Hematopoietic multipotent progenitor cell treated with erythropoietin and hydrocortisone succinate and interleukin-3 and kit ligand, for 15 days (in vitro differentiated cells): ENCODE measurements at regions not wholly inside any gene's neighbourhood (a gene's known extent, or its start where the extent isn't known, plus 50 kb on each side); places are given as distances from the start of the nearest gene placed in this dataset.

Source experiments
- DNase-seq: peaks from one replicate; pipeline ENCODE4 v3.0.0-alpha.2; 2015; ENCODE audit warnings: low spot score

GRCh38 chr3:21140785-21141184 is 610.2 kb downstream of the ZNF385D start:
- no peak for DNase-seq

DNA sequence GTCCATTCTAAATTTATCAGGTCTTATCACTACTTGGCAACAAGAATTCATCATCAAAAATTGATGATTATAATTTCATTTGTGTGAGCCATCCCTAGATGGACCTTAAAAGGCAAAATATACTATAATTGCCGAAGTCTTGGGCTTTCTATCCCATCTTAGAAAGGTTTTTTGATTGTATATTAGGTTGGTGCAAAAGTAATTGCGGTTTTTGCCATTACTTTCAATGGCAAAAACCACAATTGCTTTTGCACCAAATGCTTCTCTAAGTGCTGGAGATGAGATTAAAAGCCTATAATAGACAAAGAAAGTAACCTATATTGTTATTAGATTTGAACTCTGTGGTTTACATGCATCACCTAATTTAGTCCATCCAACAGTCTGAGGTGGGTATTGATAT is 612.9 kb downstream of the ZNF385D start:
- DNase-seq: no peak

DNA sequence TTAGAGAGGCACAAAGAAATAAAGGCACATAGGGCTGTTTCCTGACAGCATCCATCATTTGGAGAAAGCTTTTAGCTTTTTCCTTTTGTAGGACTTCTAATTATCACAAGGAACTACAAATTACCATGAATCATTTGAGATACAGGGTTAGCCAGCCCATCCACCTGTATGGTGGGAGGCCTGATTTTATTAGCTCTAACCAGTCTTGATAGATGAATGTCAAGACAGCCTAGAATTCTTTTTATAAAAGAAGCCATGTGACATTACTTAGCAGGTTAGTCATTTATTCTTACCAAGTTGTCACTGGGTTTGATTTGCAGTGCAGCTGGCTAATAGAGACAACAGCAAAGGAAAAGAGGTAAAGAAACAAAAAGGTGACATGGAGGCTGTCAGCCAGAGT is 618.1 kb downstream of the ZNF385D start:
- no peak for DNase-seq

GRCh38 chr3:21120826-21121225 is 630.2 kb downstream of the ZNF385D start:
- no peak for DNase-seq

- no peak for DNase-seq
Observed at GRCh38 chr3:21117370-21117769, 633.6 kb downstream of the ZNF385D start.

- no peak for DNase-seq
Observed at GRCh38 chr3:21109056-21109455, 642.0 kb downstream of the ZNF385D start.

GRCh38 chr3:21105784-21106183 is 645.2 kb downstream of the ZNF385D start:
- DNase-seq: no peak

GRCh38 chr3:21100656-21101359 is 650.2 kb downstream of the ZNF385D start:
- no peak for DNase-seq

DNA sequence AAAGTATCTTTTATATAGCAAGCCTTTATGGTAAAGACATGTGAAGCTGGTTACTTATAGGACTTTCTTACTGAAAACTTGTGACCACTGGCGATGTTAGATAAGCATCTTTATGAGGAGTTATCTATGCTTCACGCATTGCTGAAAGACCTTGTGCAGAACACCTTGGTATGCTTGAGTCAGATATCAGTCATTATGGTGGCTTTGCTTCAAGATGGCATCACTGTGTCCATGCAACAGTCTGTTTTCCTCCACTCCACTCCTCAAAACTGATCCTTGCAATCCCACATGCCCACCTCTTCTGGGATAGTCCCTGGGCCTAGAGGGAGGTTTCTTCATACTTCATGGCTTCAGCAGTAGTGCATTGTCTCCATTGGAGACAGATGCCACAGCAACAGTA is 656.3 kb downstream of the ZNF385D start:
- no peak for DNase-seq

DNA sequence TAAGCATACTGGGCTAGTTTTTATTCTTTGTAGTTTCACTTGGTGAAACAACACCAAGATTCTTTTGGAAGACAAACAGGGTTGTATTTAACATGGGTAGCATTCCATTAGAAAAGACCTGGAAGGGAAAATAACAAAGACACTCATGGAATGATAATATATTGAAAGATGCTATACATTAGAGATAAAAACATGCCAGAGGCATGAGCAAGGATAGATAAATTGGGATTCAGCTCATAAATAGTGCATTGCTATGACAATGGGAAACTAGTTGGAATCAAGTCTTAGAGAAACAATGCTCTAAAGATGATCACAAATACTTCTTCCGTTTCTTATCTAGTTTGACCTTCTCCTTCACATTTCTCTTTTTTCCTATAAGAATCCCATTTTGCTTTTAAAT is 677.4 kb downstream of the ZNF385D start:
- DNase-seq: no peak

DNA sequence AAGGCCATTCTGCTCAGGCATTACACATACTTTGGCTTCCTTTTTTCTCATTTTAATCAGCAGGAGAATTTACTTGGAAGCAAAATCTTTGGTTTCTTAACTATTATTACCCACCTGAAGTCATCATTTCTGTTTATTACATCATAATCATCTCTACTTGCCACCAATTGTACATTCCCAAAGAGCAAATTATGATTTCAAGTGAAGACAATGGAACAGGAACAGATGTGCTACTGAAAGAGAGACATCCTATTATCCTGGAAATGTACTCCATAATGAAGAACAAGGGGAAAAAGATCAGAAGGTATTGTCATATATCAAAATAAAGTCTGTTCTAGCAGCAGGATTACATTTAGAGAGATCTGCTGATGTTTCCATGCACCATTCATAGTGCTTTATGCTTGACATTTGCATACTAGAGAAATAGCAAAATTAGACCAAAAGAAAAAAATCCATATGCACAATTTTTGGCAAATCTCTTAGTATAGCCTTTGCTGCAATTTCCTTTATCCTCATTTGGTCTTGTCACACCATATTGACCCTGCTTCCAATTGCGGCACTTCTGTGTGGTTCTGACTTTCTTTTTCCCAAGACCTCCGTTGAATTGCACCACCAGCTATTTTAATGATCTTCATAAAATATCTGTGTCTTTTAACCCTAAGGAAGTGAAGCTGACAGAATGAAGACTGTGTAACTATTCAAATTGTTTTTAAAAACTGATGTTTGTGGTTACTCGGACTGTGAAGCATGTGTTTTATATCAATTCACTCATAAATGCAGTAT is 683.8 kb downstream of the ZNF385D start:
- DNase-seq: no peak

DNA sequence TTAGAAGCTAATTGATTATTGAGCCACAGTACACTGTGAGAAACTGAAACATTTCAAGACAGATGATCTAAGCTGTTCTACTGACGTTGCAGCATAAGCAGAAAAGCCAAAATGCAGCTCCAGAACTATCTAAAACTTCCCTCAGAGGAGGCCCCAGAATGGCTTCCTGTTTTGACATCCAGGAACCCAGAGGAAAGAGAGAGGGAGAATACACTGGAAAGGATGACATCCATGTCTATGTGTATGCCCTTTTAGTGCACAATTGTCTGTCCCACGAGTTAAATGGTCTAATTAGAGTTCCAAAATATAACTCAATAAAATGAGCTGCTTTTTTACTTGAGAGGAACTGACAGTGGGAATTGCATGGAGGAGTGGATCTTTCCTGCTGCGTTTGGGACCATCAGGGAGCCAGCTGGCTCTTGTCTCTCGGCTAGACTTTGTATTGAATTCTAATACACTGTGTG is 688.1 kb downstream of the ZNF385D start:
- no peak for DNase-seq

DNA sequence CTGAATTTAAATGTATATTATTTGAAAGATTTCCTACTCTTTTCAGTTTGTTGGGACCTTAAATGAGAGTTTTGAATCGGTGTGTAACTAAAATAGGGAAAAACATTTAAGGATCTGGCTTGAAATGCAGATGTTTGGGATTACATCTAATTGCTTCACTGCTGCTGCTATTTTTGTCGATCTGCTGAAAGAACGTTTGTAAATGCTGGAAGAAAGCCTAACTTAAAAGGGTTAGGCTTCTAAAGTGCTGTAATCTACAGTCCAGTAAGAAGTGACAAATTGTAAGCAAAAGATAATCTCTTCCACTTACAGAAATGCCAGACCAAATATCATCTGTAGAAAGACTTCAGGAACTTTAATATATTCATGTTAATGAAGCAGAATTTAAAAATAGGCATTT is 691.6 kb downstream of the ZNF385D start:
- no peak for DNase-seq

DNA sequence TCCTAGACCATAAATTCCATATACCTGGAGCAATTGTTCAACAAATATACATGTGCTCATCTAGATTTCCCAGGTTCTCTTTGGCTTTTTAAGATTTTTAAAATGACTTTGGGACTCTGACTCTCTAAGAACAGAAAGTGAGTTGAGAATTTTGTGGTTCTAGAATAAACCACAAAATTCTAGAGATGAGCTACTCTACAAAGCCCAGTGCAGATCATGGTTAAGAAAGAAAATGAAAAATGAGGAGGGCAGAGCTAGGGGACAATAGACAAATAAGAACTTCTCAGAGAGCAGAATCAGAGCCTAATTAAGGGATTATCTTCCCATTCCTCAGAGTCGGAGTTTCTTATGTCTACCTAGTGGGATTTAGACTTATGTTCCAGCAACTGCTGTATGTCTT is 694.7 kb downstream of the ZNF385D start:
- no peak for DNase-seq

DNA sequence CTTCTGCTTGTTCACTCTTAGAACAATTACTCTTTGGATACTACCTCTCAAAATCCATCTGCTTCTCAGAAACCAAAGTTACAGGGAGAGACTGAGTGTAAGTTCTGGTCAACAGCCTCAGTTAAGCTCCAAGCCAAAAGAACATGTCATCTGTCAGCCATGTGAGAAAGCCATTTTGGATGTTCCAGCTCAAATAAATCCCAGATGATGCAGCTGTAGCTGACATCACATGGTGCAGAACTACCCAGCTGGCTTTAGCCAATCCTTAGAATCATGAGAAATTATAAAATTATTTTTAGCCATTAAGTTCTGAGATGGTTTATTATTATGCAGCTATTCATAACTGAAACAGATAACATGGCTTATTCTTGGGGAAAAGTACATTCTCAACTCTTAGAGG is 696.0 kb downstream of the ZNF385D start:
- no peak for DNase-seq

DNA sequence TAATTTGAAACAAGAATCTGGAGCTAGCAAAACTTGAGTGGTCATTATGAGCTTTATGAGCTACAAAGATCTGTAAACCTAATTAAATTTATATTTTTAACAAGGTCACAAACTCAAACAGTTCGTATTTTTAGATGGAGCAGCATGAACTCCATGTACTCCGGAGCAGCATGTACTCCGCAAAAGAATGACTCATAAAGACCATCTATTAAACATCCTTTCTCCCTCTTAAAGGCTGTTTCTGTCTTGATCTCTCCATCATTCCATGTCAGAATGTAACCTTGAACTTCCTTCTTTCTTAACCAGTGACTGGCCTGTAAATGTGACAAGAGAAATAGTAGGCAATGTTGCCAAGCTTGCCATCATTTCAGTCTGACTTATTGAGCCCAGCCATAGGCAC is 696.9 kb downstream of the ZNF385D start:
- DNase-seq: no peak

DNA sequence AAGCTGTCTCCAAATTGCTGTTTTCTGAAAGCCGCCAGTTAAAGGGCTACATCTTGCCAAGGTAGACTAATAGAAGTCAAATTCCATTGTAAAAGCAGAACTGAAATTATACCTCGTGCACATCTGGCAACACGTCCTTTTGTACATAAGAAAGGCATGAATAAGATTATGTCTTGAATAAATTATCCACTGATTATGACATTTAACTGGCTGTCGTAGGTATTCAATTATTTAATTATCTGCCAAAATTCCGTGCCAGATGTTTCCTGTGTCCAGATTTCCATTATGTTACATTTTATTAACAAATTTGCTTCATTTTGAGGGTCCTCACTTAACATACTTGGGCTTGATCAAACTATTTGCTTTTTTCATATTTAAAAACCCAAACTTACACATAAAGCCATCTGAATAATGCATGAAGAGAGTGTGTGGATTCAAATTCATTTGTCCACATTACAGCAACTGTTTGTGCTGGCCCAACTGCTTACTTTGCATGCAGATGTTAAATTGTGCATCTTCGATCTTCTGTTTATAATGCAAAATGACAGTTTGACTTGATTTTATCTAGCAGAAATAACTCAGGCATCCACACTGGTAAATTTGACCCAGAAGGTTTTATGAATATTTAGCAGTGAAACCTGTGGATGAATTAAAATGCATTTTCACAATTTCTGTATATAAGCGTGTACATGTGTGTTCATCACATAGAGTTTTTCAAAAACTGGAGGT is 701.5 kb downstream of the ZNF385D start:
- DNase-seq: no peak

GRCh38 chr3:21043139-21043538 is 707.9 kb downstream of the ZNF385D start:
- no peak for DNase-seq

GRCh38 chr3:21042184-21042583 is 708.8 kb downstream of the ZNF385D start:
- no peak for DNase-seq

GRCh38 chr3:21041621-21042020 is 709.4 kb downstream of the ZNF385D start:
- no peak for DNase-seq

- DNase-seq: no peak
Observed at GRCh38 chr3:21036888-21037287, 714.1 kb downstream of the ZNF385D start.

- DNase-seq: no peak
Observed at GRCh38 chr3:21028412-21028811, 722.6 kb downstream of the ZNF385D start.

GRCh38 chr3:21024563-21024962 is 726.4 kb downstream of the ZNF385D start:
- no peak for DNase-seq
